Large intestine (tissue), 3 donors: ENCODE measurements at regions not wholly inside any gene's neighbourhood (a gene's known extent, or its start where the extent isn't known, plus 50 kb on each side); places are given as distances from the start of the nearest gene placed in this dataset.
A peak's percentile ranks its signal among the peaks of the same experiment; 100 is the strongest.

Experiments used
- DNase-seq, 2 donors: peaks; one replicate each; pipeline versions ENCODE4 v3.0.0 to v3.0.0-alpha.2; 2013
- H3K27ac ChIP-seq: one replicate; pipeline ENCODE4 v1.5.1; 2013; ENCODE audit warnings: low read length
- H3K27me3 ChIP-seq: 2 replicates; pipeline ENCODE4 v1.6.1; 2013; ENCODE audit warnings: low read length; ENCODE audit not compliant: control insufficient read depth, insufficient read depth
- H3K36me3 ChIP-seq: 2 replicates; pipeline ENCODE4 v1.6.1; 2013; ENCODE audit warnings: low read length; ENCODE audit not compliant: control insufficient read depth, insufficient read depth
- H3K4me1 ChIP-seq: one replicate; pipeline ENCODE4 v1.6.1; 2013; ENCODE audit warnings: low read length; ENCODE audit not compliant: control insufficient read depth, insufficient read depth
- H3K4me3 ChIP-seq: one replicate; pipeline ENCODE4 v1.5.1; 2013; ENCODE audit warnings: low read length
- H3K9me3 ChIP-seq: one replicate; pipeline ENCODE4 v1.6.1; 2013; ENCODE audit warnings: mild to moderate bottlenecking, low read depth, low read length, moderate library complexity; ENCODE audit not compliant: control insufficient read depth
- WGBS: methylation state at CpG from one replicate; pipeline ENCODE4 v1.1.5; 2013; ENCODE audit warnings: low lambda C conversion rate; ENCODE audit not compliant: insufficient coverage; 5-methylcytosine and 5-hydroxymethylcytosine counted together

DNA sequence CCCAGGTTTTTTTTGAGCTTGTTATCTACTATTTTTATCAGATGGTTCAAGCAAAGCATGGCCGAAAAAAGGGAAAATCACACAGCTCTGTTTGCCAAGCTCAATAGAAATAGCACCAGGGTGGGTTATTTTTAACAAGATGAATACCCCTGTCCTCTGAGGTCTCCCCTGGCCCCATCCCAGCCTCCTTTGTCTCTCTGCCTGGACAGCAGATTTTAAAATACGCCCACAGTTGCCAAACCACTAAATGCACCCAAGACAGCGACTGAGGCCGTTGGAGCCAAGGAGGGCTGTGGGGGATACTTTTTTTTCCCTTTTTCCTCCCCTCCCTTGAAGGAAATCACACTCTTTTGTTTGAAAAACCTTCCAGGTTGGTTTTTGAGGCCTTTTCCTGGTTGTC, 106.6 kb downstream of the VEGFA start:
- no peak for DNase-seq
- WGBS = no CpG with 5 or more reads among the region's 4 CpGs
- H3K27me3 ChIP-seq = no peaks in the 10 kb centered on the region

DNA sequence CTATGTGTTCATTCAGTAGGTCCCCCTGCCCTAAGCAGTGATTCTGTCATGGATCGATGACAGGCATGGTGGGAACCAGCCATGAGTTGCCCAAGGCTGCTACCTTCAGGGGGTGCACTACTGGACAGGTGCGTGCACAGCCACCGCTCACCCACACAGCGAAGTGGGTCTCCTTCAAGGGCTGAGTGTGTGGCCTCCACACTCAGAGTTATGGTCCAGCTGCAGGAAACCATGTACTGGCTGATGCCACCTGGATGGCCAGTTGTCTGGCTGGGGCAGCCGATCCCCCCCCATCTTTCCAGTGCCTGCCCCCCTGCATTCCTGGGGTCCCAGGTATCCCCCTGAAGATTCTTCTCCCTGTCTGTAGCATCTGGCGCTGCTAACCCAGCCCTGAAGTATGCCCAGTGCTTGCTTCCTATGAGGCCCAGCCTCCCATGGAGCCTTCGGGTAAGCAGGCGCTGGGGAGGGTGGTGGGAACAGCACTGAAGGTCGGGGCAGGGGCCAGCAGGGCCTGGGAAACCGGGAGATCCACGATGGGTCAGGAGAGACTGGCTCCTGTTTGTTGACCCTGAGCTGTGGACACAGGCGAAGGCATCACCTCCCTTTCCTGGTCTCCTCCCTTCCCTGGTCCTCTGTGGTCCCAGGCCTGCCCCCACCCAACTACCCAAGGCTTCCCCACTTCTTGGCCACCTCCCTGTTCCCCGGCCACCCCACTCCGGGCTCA, 106.0 kb downstream of the VEGFA start:
- Histone ChIP-seq H3K27me3 (no peaks in the 10 kb centered on the region), H3K27ac (no peak overlapping the region), H3K9me3 (no peaks in the 10 kb centered on the region), H3K4me3 (no peak overlapping the region), H3K4me1 (peaks cover 20% of the 10 kb centered on the region), H3K36me3 (no peaks in the 10 kb centered on the region)
- WGBS = no CpG with 5 or more reads among the region's 14 CpGs
- no peak for DNase-seq

More for the DNA sequence above, 106.6 kb downstream of the VEGFA start:
- no peaks in the 10 kb centered on the region for H3K9me3 ChIP-seq
- no peak overlapping the region for H3K27ac ChIP-seq
- no peak overlapping the region for H3K4me3 ChIP-seq
- peaks cover 20% of the 10 kb centered on the region for H3K4me1 ChIP-seq
- no peaks in the 10 kb centered on the region for H3K36me3 ChIP-seq

GRCh38 chr6:43874814-43875590, 105.0 kb downstream of the VEGFA start:
- peak overlapping the region; percentile 24 for H3K27ac ChIP-seq
- H3K4me1 ChIP-seq = peaks cover 20% of the 10 kb centered on the region
- H3K9me3 ChIP-seq = no peaks in the 10 kb centered on the region
- H3K27me3 ChIP-seq = no peaks in the 10 kb centered on the region
- DNase-seq = no peak
- H3K36me3 ChIP-seq = no peaks in the 10 kb centered on the region
- WGBS = 100% methylated on average over 1 of the region's 4 CpGs
- no peak overlapping the region for H3K4me3 ChIP-seq

GRCh38 chr6:43873806-43874714, 104.0 kb downstream of the VEGFA start:
- peaks cover 20% of the 10 kb centered on the region for H3K4me1 ChIP-seq
- no peaks in the 10 kb centered on the region for H3K36me3 ChIP-seq
- H3K27ac ChIP-seq = peak overlapping the region; percentile 45
- no peaks in the 10 kb centered on the region for H3K9me3 ChIP-seq
- no CpG with 5 or more reads among the region's 3 CpGs for WGBS
- H3K4me3 ChIP-seq = no peak overlapping the region
- no peaks in the 10 kb centered on the region for H3K27me3 ChIP-seq
- DNase-seq = peak; percentile 76 to 86

GRCh38 chr6:43871933-43872332, 101.9 kb downstream of the VEGFA start:
- no peak overlapping the region for H3K4me3 ChIP-seq
- no peak overlapping the region for H3K27ac ChIP-seq
- H3K9me3 ChIP-seq = no peaks in the 10 kb centered on the region
- H3K36me3 ChIP-seq = no peaks in the 10 kb centered on the region
- WGBS = no CpG with 5 or more reads among the region's 4 CpGs
- H3K27me3 ChIP-seq = no peaks in the 10 kb centered on the region
- no peak for DNase-seq
- peaks cover 20% of the 10 kb centered on the region for H3K4me1 ChIP-seq

DNA sequence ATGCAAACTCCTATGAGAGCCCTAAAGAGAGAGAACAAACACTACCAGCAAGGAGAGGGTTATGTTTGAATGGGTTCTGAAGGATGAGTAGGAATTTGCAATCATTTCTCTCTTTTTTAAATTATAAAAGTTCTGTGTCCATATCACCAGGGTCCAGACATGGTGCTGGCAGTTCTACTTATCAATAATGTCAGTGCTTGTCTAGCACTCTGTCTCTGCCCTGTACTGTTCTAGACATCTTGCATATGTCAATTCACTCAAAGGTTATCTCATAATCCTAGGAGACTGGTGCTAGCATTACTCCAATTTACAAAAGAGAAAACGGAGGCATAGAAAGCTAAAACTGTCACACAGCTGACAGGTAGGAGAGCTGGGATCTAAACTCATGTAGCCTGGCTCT, 101.3 kb downstream of the VEGFA start:
- no peak for DNase-seq
- Histone ChIP-seq H3K4me1 (peaks cover 20% of the 10 kb centered on the region), H3K9me3 (no peaks in the 10 kb centered on the region), H3K36me3 (no peaks in the 10 kb centered on the region), H3K4me3 (no peak overlapping the region), H3K27me3 (no peaks in the 10 kb centered on the region), H3K27ac (no peak overlapping the region)
- WGBS = no CpG with 5 or more reads among the region's 1 CpG

DNA sequence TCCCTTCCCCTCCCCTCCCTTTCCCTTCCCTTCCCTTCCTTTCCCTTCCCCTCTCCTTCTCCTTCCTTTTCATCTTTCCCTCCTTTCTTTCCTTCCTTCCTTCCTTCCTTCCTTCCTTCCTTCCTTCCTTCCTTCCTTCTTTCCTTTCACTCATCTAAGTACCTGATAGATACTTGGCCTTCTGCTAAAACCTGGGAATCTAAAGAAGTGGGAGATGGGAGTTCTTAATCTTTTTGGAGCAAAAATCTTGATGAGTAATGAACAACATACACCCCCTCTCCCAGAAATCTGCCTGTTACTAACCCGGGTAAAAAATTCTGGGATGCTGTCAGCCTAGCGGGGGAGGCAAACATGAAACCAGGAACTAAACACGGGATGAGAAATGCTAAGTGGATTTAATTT, 100.7 kb downstream of the VEGFA start:
- H3K27ac ChIP-seq = no peak overlapping the region
- no peak for DNase-seq
- H3K4me3 ChIP-seq = no peak overlapping the region
- no CpG with 5 or more reads among the region's 3 CpGs for WGBS
- H3K27me3 ChIP-seq = no peaks in the 10 kb centered on the region
- H3K4me1 ChIP-seq = peaks cover 20% of the 10 kb centered on the region
- no peaks in the 10 kb centered on the region for H3K9me3 ChIP-seq
- H3K36me3 ChIP-seq = no peaks in the 10 kb centered on the region

GRCh38 chr6:43869792-43870659, 100.0 kb downstream of the VEGFA start:
- Histone ChIP-seq H3K36me3 (no peaks in the 10 kb centered on the region), H3K4me1 (peaks cover 14% of the 10 kb centered on the region), H3K4me3 (no peak overlapping the region), H3K27ac (no peak overlapping the region), H3K9me3 (no peaks in the 10 kb centered on the region), H3K27me3 (no peaks in the 10 kb centered on the region)
- WGBS = no CpG with 5 or more reads among the region's 8 CpGs
- DNase-seq = no peak

DNA sequence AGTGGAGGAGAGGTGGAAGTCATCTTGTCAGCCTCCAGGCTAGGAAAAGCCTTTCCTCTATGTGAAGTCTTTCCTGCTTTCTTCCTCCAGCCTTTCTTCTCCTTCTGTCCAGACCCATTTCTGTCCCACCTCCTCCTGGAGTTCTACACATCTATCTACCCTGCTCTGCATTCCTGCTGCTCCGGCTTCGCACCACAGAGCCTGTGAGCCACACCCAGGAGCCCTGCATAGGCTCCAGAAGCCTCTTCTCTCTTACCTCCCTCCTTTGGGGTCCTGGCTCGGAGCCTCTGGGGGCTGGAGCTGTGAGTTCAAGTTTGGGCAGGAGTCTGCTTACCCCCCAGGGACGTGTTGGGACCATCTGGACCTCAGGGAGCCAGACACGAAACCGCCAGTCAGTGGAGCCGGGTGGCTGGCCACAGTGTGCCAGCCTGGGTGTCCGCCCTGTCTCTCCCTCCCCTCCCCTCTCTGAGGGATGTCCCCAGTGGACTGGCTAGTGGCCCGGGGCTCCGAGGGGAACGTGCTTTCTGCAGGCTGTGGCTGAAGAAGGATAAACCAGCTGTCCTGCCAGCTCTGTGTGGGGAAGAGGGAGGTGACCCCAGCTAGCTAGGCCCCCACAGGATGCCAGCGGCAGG, 99.2 kb downstream of the VEGFA start:
- no CpG with 5 or more reads among the region's 12 CpGs for WGBS
- no peaks in the 10 kb centered on the region for H3K36me3 ChIP-seq
- no peak overlapping the region for H3K4me3 ChIP-seq
- no peaks in the 10 kb centered on the region for H3K27me3 ChIP-seq
- H3K4me1 ChIP-seq = peaks cover 5% of the 10 kb centered on the region
- H3K9me3 ChIP-seq = no peaks in the 10 kb centered on the region
- DNase-seq = no peak
- no peak overlapping the region for H3K27ac ChIP-seq
